ENCODE measurements at regions not wholly inside any gene's neighbourhood (a gene's known extent, or its start where the extent isn't known, plus 50 kb on each side); places are given as distances from the start of the nearest gene placed in this dataset.

DNA sequence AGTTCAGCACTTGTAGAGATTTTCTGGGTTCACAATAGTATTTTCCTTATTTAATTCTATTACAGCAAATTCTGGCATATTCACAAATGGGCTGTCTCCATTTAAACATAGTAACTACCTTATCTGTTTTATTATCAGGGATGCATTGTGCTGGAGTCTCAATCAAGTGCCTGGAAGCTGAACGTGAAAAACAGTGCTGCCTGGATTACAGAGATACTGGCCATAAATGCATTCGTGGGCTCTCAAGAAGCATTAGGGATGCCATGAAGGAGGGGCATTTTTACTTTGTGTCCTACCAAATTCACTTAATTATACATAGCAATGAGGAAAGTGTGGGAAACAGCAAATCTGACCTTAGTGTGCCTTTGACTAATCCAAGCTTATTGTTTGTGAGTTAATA is 184.6 kb downstream of the ABCC12 start:
- no peak for DNase-seq (ENCODE audit: low spot score)

DNA sequence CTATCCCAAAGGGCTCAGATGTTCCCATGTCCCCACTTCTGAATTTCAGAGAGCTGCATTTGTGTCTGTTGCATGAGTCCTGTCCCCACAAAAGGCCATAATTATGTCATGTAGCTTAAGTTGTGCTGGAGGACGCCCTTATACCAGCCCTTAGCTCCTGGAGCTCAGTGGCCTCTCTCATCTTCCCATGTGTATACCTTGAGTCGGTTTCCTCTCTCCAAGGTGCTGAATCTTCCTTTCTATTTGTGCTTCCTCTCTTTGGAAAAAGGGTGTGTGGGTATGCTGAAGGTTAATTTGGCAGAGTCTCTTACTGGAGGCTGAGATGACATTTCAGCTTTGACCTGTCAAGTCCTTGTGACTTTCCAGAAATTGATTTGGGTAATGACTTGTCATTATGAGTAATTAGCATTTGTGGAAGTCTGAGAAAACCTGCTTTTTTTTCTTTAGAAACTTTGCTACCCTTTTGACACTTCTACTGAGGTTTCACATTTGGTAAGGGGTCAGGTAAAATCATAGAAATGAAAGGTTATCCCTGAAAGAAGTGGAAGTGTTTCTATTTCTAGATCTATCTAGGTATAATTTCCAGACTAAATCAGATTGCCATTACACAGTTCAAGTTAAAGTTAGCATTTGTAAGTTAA is 185.4 kb downstream of the ABCC12 start:
- no peak for DNase-seq (ENCODE audit: low spot score)

DNA sequence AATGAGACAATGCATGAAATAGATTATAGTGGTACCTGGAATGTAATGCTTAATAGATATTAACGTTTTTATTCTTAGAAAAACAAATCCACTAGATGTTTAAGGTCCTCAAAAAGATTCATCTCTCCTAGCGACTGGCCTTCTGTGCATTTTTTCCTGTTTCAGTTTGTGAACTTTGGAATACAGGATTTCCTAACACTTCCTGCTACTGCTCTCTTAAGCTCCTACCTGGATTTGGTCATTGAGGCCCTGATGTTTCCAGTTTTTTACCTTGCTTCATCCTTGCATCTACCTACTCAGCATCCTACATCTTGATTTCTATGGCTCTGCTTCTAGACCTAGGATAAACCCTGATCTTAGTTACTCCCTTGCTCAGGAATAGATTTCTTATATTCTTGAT is 188.4 kb downstream of the ABCC12 start:
- no peak for DNase-seq (ENCODE audit: low spot score)

DNA sequence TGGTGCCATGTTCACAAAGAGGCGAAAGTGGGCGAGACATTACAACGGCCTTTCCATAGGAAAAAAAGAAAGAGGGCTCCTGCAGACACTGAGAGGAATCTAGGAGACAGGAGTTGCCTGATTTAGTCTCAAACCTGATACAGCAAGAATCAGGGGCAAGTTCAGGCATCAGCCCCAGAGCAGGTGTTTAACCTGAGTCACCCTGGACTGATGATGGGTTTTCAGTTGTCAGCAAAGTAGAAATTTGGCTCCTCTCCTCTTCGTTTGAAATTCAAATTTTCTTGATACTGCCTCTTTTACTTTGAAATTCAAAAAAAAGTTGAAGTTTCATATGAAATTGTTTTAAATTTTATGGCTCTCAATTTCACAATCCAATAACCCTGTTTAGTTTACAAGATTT is 189.5 kb downstream of the ABCC12 start:
- DNase-seq (ENCODE audit: low spot score), result no peak

DNA sequence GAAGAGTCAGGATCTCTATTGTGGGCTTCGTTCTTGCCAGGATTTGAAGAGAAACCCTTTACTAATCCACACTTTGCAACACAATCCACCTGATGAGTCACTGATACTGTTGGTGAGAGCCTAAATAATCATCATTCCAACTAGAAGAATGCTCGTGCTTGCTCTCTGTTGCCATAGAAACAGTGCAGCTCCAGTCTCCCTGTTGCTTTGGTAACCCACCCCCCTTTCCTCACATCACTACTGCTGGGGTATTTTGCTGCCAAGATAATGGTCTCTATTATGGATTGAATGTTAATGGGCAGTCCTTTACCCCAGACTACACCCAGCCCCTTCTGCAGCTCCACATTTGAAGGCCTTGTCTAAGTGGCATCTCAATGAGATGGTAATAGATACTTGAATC is 190.4 kb downstream of the ABCC12 start:
- no peak for DNase-seq (ENCODE audit: low spot score)

DNA sequence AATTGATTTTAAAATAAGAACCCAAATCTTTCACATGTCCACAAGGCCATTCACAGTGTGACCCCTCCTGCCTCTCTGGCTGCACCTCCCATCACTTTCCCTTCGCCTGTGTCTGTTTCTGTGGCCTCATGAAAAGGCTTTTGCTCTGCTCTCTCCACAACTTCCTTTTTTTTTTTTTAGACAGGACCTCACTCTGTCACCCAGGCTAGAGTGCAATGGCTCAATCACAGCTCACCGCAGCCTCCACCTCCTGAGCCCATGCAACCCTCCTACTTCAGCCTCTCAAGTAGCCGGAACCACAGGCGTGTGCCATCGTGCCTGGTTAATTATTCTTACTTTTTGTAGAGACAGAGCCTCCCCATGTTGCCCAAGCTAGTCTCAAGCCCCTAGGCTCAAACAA is 197.1 kb downstream of the ABCC12 start:
- no peak for DNase-seq (ENCODE audit: low spot score)

DNA sequence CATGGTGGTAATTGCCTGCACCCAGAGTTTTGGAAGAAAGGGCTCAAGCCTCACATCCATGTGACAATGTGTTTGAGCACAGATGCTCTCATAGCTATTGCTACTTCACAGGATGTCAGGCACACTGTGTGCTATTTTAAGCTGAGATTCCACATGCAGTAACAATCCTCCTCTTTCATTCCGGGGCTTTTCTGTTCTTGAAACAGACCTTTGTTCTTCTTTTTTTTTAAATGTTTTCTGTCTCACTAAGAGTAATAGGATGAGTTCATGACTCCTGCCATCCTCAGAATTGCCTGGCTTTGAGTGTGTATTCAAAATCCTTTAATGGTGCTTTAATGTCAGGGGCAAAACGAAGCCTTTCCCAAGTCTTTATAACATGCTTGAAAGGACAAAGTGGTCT is 198.9 kb downstream of the ABCC12 start:
- no peak for DNase-seq (ENCODE audit: low spot score)

DNA sequence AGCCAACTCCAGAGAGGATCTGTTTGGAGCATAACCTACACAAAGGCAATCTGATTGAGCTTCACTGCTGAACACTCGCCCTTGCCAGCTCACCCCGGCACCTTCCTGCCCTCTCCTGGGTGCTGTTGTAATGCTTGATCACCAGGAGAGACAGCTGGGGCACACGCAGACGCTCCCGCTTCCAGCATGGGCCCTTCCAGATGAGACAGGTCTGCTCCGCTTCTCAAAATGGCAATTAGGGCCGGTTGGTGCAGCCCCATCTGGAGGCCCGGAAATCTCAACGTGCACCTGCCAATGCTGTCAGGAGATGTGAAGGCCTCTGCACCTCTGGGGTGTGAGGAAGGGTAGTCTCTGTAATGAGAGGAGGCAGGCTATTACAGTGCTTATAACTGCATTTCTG is 206.1 kb downstream of the ABCC12 start:
- DNase-seq (ENCODE audit: low spot score), result no peak

DNA sequence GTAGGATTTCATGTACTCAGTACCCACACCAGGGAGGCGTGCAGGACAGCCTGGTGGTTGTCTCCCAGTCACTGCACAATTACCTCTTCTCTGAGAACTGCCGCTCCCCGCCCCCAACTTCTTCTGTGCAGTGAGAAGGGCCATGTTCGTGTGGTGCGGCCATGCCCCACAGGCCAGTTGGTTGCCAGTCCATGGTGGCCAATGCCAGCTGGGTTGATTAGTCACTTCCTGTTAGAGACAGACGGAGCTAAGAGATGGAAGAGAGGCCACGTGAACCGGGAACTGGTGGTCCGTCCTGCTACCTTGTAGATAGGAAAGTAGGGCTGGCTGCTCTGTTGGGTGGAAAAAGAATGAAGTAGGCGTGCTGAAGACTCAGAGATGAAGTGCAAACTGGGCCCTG is 206.5 kb downstream of the ABCC12 start:
- DNase-seq (ENCODE audit: low spot score), result no peak

DNA sequence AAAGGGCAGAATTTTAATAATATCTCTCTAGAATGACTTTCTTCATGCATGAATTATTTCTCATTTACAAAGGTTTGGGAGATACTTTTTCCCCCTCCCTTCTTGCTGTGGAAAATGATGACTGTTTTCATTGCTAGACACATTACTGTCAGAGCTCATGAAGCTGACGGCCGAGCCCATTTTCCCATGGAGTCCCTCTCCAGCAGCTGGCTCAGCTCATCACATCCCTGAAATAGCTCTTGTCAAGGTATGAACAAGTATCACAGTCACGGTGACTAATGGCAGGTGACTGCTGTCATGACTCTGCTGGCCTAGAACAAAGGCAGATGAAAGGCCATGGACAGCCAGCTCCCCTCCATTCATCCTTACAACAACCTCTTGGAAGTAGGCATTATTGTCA is 208.1 kb downstream of the ABCC12 start:
- no peak for DNase-seq (ENCODE audit: low spot score)

DNA sequence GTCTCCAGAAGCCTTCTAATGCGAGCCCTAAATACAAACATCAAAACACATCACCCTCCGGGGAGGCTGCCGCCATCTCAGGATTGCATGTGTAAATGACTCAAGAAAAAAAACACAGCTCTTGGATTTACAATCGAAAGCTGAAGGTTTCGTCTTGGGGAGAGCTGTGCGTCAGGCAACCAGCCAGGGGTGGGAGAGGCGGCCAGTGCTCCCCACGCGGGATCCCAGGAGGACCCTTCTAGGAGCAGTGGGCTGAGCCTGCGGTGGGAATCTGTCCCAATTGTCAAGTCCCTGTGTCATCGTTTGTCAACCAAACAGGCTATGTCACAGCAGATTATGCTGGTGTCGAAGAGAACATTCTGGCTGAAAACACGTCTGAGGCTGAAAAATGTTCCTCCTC is 209.7 kb downstream of the ABCC12 start:
- DNase-seq (ENCODE audit: low spot score), result no peak

DNA sequence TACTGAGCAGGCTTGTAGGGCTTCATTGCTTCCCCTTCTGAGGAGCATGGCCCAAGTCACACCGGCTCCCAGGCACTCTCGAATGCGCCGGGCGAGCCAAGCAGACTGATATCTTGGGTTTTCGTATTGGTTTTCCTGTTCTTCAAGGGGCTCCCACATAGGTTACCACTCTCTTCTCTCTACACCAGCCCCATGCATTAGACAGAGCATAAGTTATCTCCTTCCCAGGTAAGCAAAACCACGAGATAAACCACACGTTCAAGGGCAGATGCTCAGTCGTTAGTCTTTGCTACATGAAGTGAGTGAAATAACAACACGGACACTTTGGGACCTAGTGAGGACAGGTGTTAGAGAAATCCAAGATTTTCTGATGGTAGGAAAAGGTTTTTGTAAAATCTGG is 211.2 kb downstream of the ABCC12 start:
- no peak for DNase-seq (ENCODE audit: low spot score)

DNA sequence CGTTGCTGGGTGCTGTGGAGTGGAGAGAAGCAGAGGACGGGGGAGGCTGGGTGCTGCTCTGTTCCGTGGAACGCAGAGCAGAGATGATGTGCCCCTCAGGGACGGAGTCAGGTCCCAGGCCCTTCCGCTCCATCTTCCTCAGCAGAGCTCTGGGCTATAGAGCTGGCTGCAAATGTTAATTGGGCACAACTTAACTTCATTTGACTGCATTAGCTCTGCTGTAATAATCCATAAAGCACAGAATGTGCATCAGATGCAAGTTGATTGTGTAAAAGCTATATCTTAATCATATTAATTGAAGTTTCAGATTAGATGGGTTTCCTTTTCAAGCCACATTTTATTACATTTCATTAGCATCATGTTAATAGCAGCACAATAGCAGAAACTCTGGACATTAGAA is 212.6 kb downstream of the ABCC12 start:
- DNase-seq (ENCODE audit: low spot score), result no peak

DNA sequence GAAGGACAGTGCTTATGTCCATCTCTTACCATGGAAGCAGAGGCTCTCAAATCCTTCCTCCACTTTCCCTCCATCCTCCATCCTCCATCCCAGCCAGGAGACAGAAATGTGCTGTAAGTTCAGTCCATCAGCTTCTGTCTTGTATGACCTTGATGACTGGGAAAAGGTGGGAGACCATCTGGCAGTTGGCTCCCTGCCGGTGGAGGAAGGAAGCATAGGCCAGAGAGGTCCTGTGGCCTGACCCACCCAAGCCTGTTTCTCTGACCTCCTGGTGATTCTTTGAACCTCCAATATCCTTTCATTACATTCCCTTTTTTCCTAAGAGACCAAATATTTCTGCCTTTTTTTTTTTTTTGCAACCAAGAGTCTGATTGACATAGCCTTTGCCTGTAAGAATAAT is 215.3 kb downstream of the ABCC12 start:
- no peak for DNase-seq (ENCODE audit: low spot score)

DNA sequence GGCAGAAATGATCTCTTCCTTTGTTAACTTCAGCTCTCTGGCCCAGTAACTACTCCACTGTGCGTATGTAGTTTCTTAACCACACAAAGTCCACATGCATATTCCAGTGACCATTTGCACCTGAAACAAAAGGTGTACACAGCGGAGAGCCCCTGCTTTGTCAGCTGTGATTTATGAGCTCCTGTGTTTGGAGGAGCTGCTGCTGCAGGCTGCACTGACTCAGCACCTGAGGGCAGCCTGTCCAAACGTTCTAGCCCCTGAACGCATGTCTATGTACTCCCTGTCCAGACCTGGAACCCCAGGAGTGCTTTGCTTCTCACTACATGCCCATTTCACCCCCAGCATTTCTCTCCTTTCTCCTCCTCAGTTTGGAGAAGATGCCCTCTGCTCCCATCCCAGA is 216.1 kb downstream of the ABCC12 start:
- DNase-seq (ENCODE audit: low spot score), result no peak

DNA sequence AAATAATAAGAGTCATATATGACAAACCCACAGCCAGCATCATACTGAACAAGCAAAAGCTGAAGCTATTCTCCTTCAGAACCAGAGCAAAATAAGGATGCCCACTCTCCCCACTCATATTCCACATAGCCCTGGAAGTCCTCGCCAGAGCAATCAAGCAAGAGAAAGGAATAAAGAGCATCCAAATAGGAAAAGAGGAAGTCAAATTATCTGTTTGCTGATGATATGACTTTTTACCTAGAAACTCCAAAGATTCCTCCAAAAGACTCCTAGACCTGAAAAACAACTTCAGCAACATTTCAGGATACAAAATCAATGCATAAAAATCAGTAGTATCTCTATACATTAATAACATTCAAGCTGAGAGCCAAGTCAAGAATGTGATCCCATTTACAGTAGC is 217.5 kb downstream of the ABCC12 start:
- DNase-seq (ENCODE audit: low spot score), result no peak

DNA sequence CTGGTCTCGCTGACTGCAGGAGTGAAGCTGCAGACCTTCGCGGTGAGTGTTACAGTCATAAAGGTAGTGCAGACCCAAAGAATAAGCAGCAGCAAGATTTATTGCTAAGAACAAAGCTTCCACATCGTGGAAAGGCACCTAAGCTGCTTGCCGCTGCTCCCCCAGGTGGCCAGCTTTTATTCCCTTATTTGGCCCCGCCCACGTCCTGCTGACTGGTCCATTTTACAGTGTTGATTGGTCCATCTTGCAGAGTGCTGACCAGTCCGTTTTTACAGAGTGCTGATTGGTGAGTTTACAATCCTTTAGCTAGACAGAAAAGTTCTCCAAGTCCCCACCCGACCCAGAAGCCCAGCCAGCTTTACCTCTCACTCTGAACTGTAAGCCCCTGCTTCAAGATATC is 227.8 kb downstream of the ABCC12 start:
- no peak for DNase-seq (ENCODE audit: low spot score)

DNA sequence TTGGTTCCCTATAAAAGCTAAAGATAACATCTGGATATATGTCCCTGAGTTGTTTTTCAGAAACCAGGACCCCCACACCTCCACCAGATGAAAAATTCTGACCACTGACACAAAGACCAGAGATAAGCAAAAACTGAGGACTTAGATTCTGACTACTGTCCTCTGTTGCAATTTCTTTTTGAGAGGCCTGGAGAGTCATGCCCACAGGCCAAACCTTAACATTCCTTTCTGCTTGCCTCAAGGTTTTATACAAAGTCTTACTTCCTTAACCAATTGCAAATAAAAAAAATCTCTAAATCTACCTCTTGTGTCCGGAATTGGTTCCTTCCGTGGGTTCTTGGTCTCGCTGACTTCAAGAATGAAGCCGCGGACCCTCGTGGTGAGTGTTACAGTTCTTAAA is 228.5 kb downstream of the ABCC12 start:
- DNase-seq (ENCODE audit: low spot score), result no peak

DNA sequence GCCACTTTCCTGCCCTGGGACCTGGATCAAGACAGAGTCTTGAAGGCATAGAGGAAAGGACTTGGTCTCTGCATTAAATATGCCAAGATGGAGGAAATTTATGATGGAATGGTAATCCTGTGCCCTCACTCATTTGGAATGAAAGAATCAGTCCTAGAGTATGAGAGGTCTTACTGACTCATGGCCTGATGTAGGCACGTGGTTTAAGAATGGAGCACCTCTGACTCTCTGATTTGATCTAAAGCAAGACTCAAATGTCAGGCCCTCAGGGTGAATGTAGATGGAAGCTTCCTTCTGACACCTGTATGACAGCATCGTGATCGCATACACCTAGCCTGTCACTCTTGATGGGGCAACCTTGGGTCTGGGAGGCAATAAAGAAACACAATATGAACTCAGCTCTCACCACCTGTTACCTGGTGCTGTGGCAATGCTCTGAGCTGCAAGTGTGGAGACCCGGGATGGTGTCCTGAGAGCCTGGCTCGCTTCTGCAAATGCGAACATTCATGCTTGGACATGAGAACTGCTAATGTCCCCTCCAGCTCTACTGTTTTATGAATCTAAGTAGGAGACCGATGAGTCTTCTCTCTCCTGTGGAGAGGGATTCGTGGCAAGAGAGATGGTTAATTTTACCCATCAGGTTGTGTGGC is 229.9 kb downstream of the ABCC12 start:
- no peak for DNase-seq (ENCODE audit: low spot score)

DNA sequence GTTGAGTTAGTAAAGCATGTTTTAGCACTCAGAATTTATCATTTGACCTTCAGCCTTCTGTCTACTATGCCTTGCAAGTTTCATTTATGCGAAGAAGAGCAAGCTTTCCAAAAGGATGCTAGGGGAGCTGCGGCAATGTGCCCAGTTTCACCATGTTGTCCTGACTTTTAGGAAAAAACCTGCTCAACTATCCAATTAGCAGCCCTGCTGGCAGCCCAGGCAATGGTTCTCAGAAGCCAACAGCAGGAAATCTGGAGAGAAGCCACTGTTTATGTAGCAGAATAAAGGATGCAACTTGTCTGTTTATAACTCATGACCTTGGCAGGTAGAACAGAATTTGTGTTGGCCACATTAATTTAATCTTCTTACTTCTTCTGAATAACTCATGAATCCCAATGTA is 230.8 kb downstream of the ABCC12 start:
- DNase-seq (ENCODE audit: low spot score), result no peak

DNA sequence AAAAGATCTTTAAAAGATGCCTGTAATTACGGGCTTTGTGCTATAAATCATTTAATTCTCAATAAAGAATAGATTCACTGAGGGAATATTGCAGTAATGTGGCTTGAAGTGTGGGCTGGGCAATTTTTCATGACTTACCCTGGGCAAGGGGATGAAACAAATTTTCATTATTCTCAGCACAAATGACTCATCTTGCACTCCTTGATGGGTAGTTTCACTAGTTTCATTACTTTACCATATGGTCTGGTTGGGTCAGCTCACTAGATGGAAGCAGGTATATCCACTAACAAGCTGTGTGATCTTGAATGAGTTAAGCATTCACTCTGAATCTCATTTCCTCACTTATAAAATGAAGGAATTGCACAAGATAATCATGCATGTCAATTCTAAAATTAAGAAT is 234.3 kb downstream of the ABCC12 start:
- no peak for DNase-seq (ENCODE audit: low spot score)

DNA sequence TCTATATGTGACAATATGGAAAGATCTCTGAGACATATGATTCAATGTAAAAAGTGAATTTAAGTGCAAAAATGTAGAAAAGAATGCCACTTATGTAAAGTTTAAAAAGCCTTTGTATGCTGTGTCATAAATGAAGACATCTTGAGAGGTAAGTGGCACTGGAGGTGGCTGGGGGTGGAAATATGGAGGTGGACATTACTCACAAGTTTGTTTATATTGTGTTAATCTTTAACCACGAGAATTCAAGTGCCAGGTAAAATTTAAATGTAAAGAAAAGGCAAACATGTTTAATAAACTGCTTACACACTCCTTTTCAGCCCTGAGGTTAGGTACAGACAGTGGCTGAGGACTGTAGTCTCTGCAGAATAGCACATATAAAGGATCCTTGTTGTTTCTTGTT is 235.1 kb downstream of the ABCC12 start:
- no peak for DNase-seq (ENCODE audit: low spot score)

DNA sequence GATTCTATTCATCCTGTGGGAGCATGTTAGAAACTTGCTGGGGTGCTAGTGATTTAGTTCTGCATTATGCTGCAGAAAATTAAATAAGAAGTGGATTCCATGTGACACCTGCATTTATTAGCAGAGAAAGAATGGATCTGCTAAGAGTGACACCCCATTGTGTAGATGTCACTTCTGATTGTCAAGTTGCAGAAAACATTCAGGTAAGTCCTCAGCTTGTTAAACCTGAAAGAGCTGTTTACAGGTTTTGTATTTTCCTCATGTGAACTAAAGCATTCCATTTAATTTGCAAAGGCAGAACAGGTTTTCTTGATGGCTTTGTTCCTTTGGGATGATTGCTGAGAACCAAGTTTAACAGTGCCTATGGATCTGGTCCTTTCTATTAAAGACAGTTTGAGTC is 238.7 kb downstream of the ABCC12 start:
- no peak for DNase-seq (ENCODE audit: low spot score)

DNA sequence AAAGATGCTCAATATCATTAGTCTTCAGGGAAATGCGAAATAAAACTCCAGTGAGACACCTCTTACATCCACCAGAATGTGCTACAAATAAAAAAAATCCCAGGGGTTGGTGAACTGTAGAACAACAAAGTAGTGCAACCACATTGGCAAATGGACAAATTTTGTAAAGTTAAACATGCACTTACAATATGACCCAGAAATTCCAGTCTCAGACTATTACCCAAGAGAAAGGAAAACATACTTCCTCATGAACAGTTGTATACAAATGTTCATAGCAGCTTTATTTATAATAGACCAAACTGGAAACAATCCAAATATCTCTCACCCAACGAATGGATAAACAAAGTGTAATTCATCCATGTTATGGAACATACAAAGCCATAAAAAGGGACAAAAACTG is 239.5 kb downstream of the ABCC12 start:
- DNase-seq (ENCODE audit: low spot score), result no peak
